IMR-90 (cell line): ENCODE measurements at regions not wholly inside any gene's neighbourhood (a gene's known extent, or its start where the extent isn't known, plus 50 kb on each side); places are given as distances from the start of the nearest gene placed in this dataset.

Experiments
- ATAC-seq: fragments of 200-7000 bp; cut with Tn5 transposase; 2 replicates; pipeline ENCODE4 v1.9.1; 2020; ENCODE audit warnings: low read depth, mild to moderate bottlenecking, moderate library complexity
- BruUV-seq: library from RNA; stranded (reverse); fragments of 400-500 nt; replicated peaks from 2 replicates; lab custom pipeline; 2021; lab: Mats Ljungman, UMichigan
- CTCF ChIA-PET: fragments of 300-600 bp; formaldehyde crosslinking; extraction: SDS; loops from one replicate; lab custom pipeline; 2021; ENCODE audit warnings: antibody characterized with exemption; lab: Yijun Ruan, JAX
- POLR2A ChIA-PET: fragments of 300-600 bp; sonication (Branson Sonifier 250); formaldehyde crosslinking; loops from one replicate; lab custom pipeline; 2022; ENCODE audit warnings: antibody characterized with exemption; ENCODE audit not compliant: unreplicated experiment; lab: Charles Lee
- DNase-seq: peaks from one replicate; pipeline ENCODE4 v3.0.0; 2013
- H2AFZ ChIP-seq: replicated peaks from 2 replicates; pipeline ENCODE3; 2013; ENCODE audit warnings: low read length, mild to moderate bottlenecking; ENCODE audit not compliant: poor library complexity
- H2AK5ac ChIP-seq: 2 replicates; pipeline ENCODE4 v1.6.1; 2013; ENCODE audit warnings: low read depth, low read length, inconsistent platforms
- H2AK9ac ChIP-seq: replicated peaks from 2 replicates; pipeline ENCODE3; 2013; ENCODE audit warnings: mild to moderate bottlenecking, low read depth, low read length, moderate library complexity; ENCODE audit not compliant: poor library complexity
- H2BK120ac ChIP-seq: 2 replicates; pipeline ENCODE4 v1.6.1; 2013; ENCODE audit warnings: low read depth, low read length, inconsistent platforms
- H2BK15ac ChIP-seq: 3 replicates; pipeline ENCODE4 v1.6.1; 2013; ENCODE audit warnings: low read depth, low read length, inconsistent platforms
- H2BK20ac ChIP-seq: 2 replicates; pipeline ENCODE4 v1.6.1; 2013; ENCODE audit warnings: low read depth, mild to moderate bottlenecking, inconsistent platforms, low read length, moderate library complexity
- H2BK5ac ChIP-seq: 2 replicates; pipeline ENCODE4 v1.6.1; 2013; ENCODE audit warnings: mild to moderate bottlenecking, low read depth, low read length, inconsistent platforms; ENCODE audit not compliant: poor library complexity, severe bottlenecking
- H3K14ac ChIP-seq: replicated peaks from 2 replicates; pipeline ENCODE4 v1.6.1; 2013; ENCODE audit warnings: low read depth, low read length, inconsistent platforms
- H3K18ac ChIP-seq: 2 replicates; pipeline ENCODE4 v1.6.1; 2013; ENCODE audit warnings: low read depth, low read length, control low read depth
- H3K23ac ChIP-seq: 2 replicates; pipeline ENCODE4 v1.6.1; 2013; ENCODE audit warnings: low read depth, low read length, inconsistent platforms
- H3K27ac ChIP-seq: 2 replicates; pipeline ENCODE4 v1.5.1; 2013; ENCODE audit warnings: mild to moderate bottlenecking, control low read depth, low read length; ENCODE audit not compliant: insufficient read depth
- H3K27me3 ChIP-seq: 2 replicates; pipeline ENCODE4 v1.6.1; 2013; ENCODE audit warnings: low read length; ENCODE audit not compliant: control insufficient read depth, insufficient read depth
- H3K36me3 ChIP-seq: 2 replicates; pipeline ENCODE4 v1.6.1; 2013; ENCODE audit warnings: low read length, mixed read lengths; ENCODE audit not compliant: control insufficient read depth, insufficient read depth
- H3K4ac ChIP-seq: 2 replicates; pipeline ENCODE4 v1.6.1; 2013; ENCODE audit warnings: low read depth, low read length, inconsistent platforms
- H3K4me1 ChIP-seq: 2 replicates; pipeline ENCODE4 v1.6.1; 2013; ENCODE audit warnings: low read length, mixed read lengths; ENCODE audit not compliant: control insufficient read depth, insufficient read depth
- H3K4me2 ChIP-seq: 2 replicates; pipeline ENCODE4 v1.6.1; 2013; ENCODE audit warnings: low read depth, mild to moderate bottlenecking, control low read depth, low read length, moderate library complexity
- H3K4me3 ChIP-seq: 2 replicates; pipeline ENCODE4 v1.5.1; 2013; ENCODE audit warnings: low read depth, mild to moderate bottlenecking, control low read depth, low read length, moderate library complexity; ENCODE audit not compliant: insufficient read depth
- H3K56ac ChIP-seq: 2 replicates; pipeline ENCODE4 v1.6.1; 2013; ENCODE audit warnings: low read length, inconsistent platforms; ENCODE audit not compliant: insufficient read depth; ENCODE audit errors: extremely low read depth
- H3K79me1 ChIP-seq, 2 experiments: 2 replicates each; pipeline ENCODE4 v1.6.1; 2013; ENCODE audit warnings: low read length in 2 of 2, inconsistent platforms in 1 of 2, low read depth in 1 of 2
- H3K9ac ChIP-seq: 2 replicates; pipeline ENCODE4 v1.6.1; 2013; ENCODE audit warnings: low read depth, low read length, control low read depth
- H3K9me1 ChIP-seq: 2 replicates; pipeline ENCODE4 v1.6.1; 2013; ENCODE audit warnings: low read length, inconsistent platforms; ENCODE audit not compliant: insufficient read depth
- H3K9me3 ChIP-seq: 2 replicates; pipeline ENCODE4 v1.6.1; 2013; ENCODE audit warnings: low read length; ENCODE audit not compliant: control insufficient read depth, insufficient read depth
- H4K20me1 ChIP-seq: 2 replicates; pipeline ENCODE4 v1.6.1; 2013; ENCODE audit warnings: low read length, inconsistent platforms; ENCODE audit not compliant: insufficient read depth
- H4K5ac ChIP-seq: 2 replicates; pipeline ENCODE4 v1.6.1; 2013; ENCODE audit warnings: mild to moderate bottlenecking, low read depth, low read length, control low read depth
- H4K8ac ChIP-seq, 2 experiments: 2 replicates each; pipeline ENCODE4 v1.6.1; 2013; ENCODE audit warnings: low read depth in 2 of 2, low read length in 2 of 2, control low read depth in 1 of 2, inconsistent platforms in 1 of 2
- H4K91ac ChIP-seq: 2 replicates; pipeline ENCODE4 v1.6.1; 2013; ENCODE audit warnings: low read depth, low read length, inconsistent platforms; ENCODE audit not compliant: insufficient read depth
- BHLHE40 ChIP-seq: fragments of 150-350 bp; IDR thresholded peaks from 2 replicates; pipeline ENCODE4 v1.6.1; 2016; ENCODE audit warnings: mild to moderate bottlenecking, low read depth, low read length
- CEBPB ChIP-seq: IDR thresholded peaks from 2 replicates; pipeline ENCODE4 v1.6.1; 2012; ENCODE audit warnings: low read depth, low read length, improper control_type of control experiment
- CHD1 ChIP-seq: IDR thresholded peaks from 2 replicates; pipeline ENCODE4 v1.6.1; 2012; ENCODE audit warnings: low read depth, low read length, improper control_type of control experiment
- MAFK ChIP-seq: IDR thresholded peaks from 2 replicates; pipeline ENCODE4 v1.6.1; 2012; ENCODE audit warnings: low read depth, low read length, improper control_type of control experiment
- MAZ ChIP-seq: IDR thresholded peaks from 2 replicates; pipeline ENCODE4 v1.6.1; 2012; ENCODE audit warnings: low read depth, mild to moderate bottlenecking, low read length, improper control_type of control experiment, moderate library complexity, borderline replicate concordance
- MXI1 ChIP-seq: IDR thresholded peaks from 2 replicates; pipeline ENCODE4 v1.6.1; 2012; ENCODE audit warnings: low read depth, mild to moderate bottlenecking, low read length, moderate library complexity, borderline replicate concordance
- NFE2L2 ChIP-seq: fragments of 150-350 bp; IDR thresholded peaks from 2 replicates; pipeline ENCODE4 v1.6.1; 2016; ENCODE audit warnings: low read depth, mild to moderate bottlenecking, low read length
- POLR2A ChIP-seq: IDR thresholded peaks from 2 replicates; pipeline ENCODE4 v1.6.1; 2012; ENCODE audit warnings: mild to moderate bottlenecking, low read depth, low read length
- RAD21 ChIP-seq: IDR thresholded peaks from 2 replicates; pipeline ENCODE4 v1.6.1; 2012; ENCODE audit warnings: low read length, improper control_type of control experiment
- RCOR1 ChIP-seq: IDR thresholded peaks from 2 replicates; pipeline ENCODE4 v1.6.1; 2012; ENCODE audit warnings: mild to moderate bottlenecking, low read length, improper control_type of control experiment; ENCODE audit not compliant: insufficient replicate concordance
- RFX5 ChIP-seq: IDR thresholded peaks from 2 replicates; pipeline ENCODE4 v1.8.0; 2012; ENCODE audit warnings: low read depth, mild to moderate bottlenecking, low read length, moderate library complexity
- SMC3 ChIP-seq: fragments of 150-350 bp; IDR thresholded peaks from 2 replicates; pipeline ENCODE4 v1.6.1; 2016; ENCODE audit warnings: low read depth, mild to moderate bottlenecking, antibody characterized with exemption, low read length, moderate library complexity
- dilution Hi-C: fragments of 300-500 bp; cut with HindIII; formaldehyde crosslinking; loops from one replicate; pipeline ENCODE4 v1.14.3; 2018; ENCODE audit warnings: low sequenced_read_pairs; ENCODE audit not compliant: unreplicated experiment
- in situ Hi-C: fragments of 300-500 bp; cut with MboI; formaldehyde crosslinking; loops from 3 replicates; pipeline ENCODE4 v1.14.3; 2019; ENCODE audit warnings: low sequenced_read_pairs, inconsistent platforms, mixed read lengths
- intact Hi-C: fragments of 100-400 bp; cut with micrococcal nuclease; formaldehyde crosslinking; loops from 2 replicates; pipeline ENCODE4 v1.10.0; 2022
- TF ChIP-seq, protein P1 (sequence below): fragments of 150-350 bp; IDR thresholded peaks from 2 replicates; pipeline ENCODE4 v1.6.1; 2017; ENCODE audit warnings: mild to moderate bottlenecking, antibody characterized with exemption, low read length, low read depth
- TF ChIP-seq, protein P2 (sequence below): fragments of 150-350 bp; IDR thresholded peaks from 2 replicates; pipeline ENCODE4 v1.6.1; 2016; ENCODE audit warnings: low read depth, mild to moderate bottlenecking, low read length, moderate library complexity, borderline replicate concordance

DNA sequence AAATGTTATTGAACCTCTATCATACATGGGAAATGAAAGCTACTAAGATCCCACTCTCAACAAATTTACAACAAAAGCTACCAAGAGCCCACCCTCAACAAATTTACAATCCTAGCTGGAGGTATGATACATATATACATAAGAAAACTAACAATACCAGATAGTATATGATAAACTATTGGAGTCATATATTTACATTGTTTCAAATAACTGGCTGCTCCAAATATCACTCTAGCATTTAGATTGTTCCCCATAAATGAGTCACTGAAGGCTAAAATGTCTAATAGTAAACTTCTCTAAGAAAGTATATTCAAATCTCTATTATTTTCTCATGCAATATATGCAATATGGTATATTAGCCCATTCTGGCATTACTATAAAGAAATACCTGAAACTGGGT is 151.1 kb downstream of the TMEM161B start:
- H3K56ac ChIP-seq = no peak overlapping the region
- H3K18ac ChIP-seq = no peak overlapping the region
- H3K27ac ChIP-seq = no peak overlapping the region
- H2AFZ ChIP-seq = no peak overlapping the region
- no peak overlapping the region for H2AK9ac ChIP-seq
- H3K4me2 ChIP-seq = no peak overlapping the region
- no peak overlapping the region for H2BK15ac ChIP-seq
- no peaks in the 10 kb centered on the region for H4K20me1 ChIP-seq
- no peak overlapping the region for H2BK120ac ChIP-seq
- no peak overlapping the region for H3K9ac ChIP-seq
- in situ Hi-C loops = no loop called here
- DNase-seq (no peak), ATAC-seq (no peak)
- CTCF ChIA-PET = no interaction called here
- H3K9me3 ChIP-seq = no peaks in the 10 kb centered on the region; the same call in 1 of the 2 replicates
- no TSS peak for BruUV-seq
- H4K91ac ChIP-seq = no peak overlapping the region
- H3K27me3 ChIP-seq = no peaks in the 10 kb centered on the region
- no peaks in the 10 kb centered on the region for H3K36me3 ChIP-seq
- H2AK5ac ChIP-seq = no peak overlapping the region
- no peak overlapping the region for H4K5ac ChIP-seq
- H3K4ac ChIP-seq = no peak overlapping the region
- H3K23ac ChIP-seq = no peak overlapping the region
- no peak overlapping the region for H2BK20ac ChIP-seq
- H3K9me1 ChIP-seq = no peaks in the 10 kb centered on the region
- H3K4me3 ChIP-seq = no peak overlapping the region
- dilution Hi-C loops = no loop called here
- no peaks in the 10 kb centered on the region for H3K79me1 ChIP-seq
- no peaks in the 10 kb centered on the region for H3K4me1 ChIP-seq
- no peak overlapping the region for H2BK5ac ChIP-seq
- no peak overlapping the region for H4K8ac ChIP-seq
- intact Hi-C loops = no loop called here
- POLR2A ChIA-PET = no interaction called here
- no peak overlapping the region for H3K14ac ChIP-seq
- TF ChIP-seq RCOR1 (no peak), RAD21 (no peak), NFE2L2 (no peak), MXI1 (no peak), MAZ (no peak), POLR2A (no peak), BHLHE40 (no peak), RFX5 (no peak), CEBPB (no peak), CHD1 (no peak), SMC3 (no peak), MAFK (no peak)
- TF ChIP-seq, protein P1, sequence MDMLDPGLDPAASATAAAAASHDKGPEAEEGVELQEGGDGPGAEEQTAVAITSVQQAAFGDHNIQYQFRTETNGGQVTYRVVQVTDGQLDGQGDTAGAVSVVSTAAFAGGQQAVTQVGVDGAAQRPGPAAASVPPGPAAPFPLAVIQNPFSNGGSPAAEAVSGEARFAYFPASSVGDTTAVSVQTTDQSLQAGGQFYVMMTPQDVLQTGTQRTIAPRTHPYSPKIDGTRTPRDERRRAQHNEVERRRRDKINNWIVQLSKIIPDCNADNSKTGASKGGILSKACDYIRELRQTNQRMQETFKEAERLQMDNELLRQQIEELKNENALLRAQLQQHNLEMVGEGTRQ = no peak
- TF ChIP-seq, protein P2, sequence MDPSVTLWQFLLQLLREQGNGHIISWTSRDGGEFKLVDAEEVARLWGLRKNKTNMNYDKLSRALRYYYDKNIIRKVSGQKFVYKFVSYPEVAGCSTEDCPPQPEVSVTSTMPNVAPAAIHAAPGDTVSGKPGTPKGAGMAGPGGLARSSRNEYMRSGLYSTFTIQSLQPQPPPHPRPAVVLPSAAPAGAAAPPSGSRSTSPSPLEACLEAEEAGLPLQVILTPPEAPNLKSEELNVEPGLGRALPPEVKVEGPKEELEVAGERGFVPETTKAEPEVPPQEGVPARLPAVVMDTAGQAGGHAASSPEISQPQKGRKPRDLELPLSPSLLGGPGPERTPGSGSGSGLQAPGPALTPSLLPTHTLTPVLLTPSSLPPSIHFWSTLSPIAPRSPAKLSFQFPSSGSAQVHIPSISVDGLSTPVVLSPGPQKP = no peak
